Lung (tissue), 11 donors: ENCODE measurements at regions not wholly inside any gene's neighbourhood (a gene's known extent, or its start where the extent isn't known, plus 50 kb on each side); places are given as distances from the start of the nearest gene placed in this dataset.
A peak's percentile ranks its signal among the peaks of the same experiment; 100 is the strongest.

Source experiments
- ATAC-seq: fragments of 200-7000 bp; cut with Tn5 transposase; one replicate; pipeline ENCODE4 v1.9.1; 2020; ENCODE audit warnings: moderate number of reproducible peaks; ENCODE audit not compliant: insufficient read depth, low FRiP score
- DNase-seq, 3 donors: peaks; one replicate each; pipeline ENCODE4 v3.0.0-alpha.2; 2013 to 2017
- H3K27ac ChIP-seq, 2 donors: one replicate each; pipeline ENCODE4 v1.5.1; 2013; ENCODE audit warnings: mild to moderate bottlenecking in 2 of 2, moderate library complexity in 2 of 2, control low read depth in 1 of 2, inconsistent platforms in 1 of 2, low read depth in 1 of 2, low read length in 1 of 2
- H3K27me3 ChIP-seq, 3 donors: one replicate each; pipeline ENCODE4 v1.5.1; 2013; ENCODE audit warnings: low read length in 2 of 3; ENCODE audit not compliant: control insufficient read depth in 3 of 3, insufficient read depth in 3 of 3
- H3K36me3 ChIP-seq, 4 donors: one replicate each; pipeline ENCODE4 v1.5.1; 2013; ENCODE audit warnings: low read length in 4 of 4, mild to moderate bottlenecking in 1 of 4, moderate library complexity in 1 of 4; ENCODE audit not compliant: control insufficient read depth in 4 of 4, insufficient read depth in 4 of 4
- H3K4me1 ChIP-seq, 5 donors: one replicate each; pipeline ENCODE4 v1.5.1; 2013; ENCODE audit warnings: low read length in 5 of 5, mild to moderate bottlenecking in 2 of 5, moderate library complexity in 1 of 5; ENCODE audit not compliant: control insufficient read depth in 5 of 5, insufficient read depth in 5 of 5
- H3K4me3 ChIP-seq: one replicate; pipeline ENCODE4 v1.5.1; 2013; ENCODE audit warnings: mild to moderate bottlenecking, control low read depth, moderate library complexity
- H3K9ac ChIP-seq, 2 donors: one replicate each; pipeline ENCODE4 v1.5.1; 2013; ENCODE audit warnings: low read length in 2 of 2, control low read depth in 1 of 2; ENCODE audit not compliant: insufficient read depth in 1 of 2
- H3K9me3 ChIP-seq, 4 donors: one replicate each; pipeline ENCODE4 v1.5.1; 2013; ENCODE audit warnings: low read length in 3 of 4, mild to moderate bottlenecking in 1 of 4, moderate library complexity in 1 of 4; ENCODE audit not compliant: control insufficient read depth in 4 of 4, insufficient read depth in 3 of 4
- WGBS, 2 donors: extraction: QIAGEN DNeasy Blood & Tissue Kit; methylation state at CpG; one replicate each; pipeline ENCODE4 v1.1.7; 2013; 5-methylcytosine and 5-hydroxymethylcytosine counted together
- TF ChIP-seq, protein P1 (sequence below): IDR thresholded peaks from 2 replicates; pipeline ENCODE4 v1.5.1; 2012; ENCODE audit warnings: mild to moderate bottlenecking; ENCODE audit errors: control extremely low read depth, extremely low read depth
- donor health status: control.
- donor health status: control.
- donor health status: Bipolar disorder and iron deficiency.
- donor health status: healthy.
- donor health status: DM: yes; HTN: yes; CAD: no.

DNA sequence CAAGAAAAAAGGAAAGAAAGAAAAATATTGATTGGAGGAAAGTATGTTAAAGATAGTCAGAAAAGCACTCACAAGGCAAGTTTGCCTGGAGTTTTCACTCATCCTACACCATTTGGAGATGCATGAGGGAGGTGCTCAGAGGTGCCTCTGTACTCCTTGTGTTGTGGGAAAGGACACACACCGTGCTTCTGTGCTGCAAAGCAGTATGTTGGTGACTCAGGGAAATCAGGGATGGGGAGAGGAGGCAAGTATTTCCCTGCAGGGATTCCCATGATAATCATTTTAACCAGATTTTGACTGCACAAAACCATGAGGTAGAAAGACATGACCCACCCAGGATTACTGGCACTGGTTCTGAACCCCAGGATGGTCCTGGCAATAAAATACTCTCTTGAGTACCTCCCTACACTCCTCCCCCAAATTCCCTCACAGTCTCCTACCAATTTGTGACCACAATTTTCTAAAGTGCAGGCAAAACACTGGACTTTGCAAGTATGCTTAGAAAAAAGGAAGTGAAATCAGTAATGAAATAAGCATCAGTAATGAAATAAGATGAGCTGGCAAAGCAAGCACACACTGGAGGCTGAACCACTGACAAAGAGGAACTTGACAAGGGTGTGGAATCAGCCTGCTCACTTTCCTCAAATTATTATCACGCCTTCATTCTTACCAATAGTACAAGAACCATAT is 155.5 kb upstream of the ACVR2A start:
- no peak for DNase-seq
- no peaks in the 10 kb centered on the region for H3K4me1 ChIP-seq
- no peak overlapping the region for H3K9ac ChIP-seq
- peak; percentile 79 for ATAC-seq
- H3K9me3 ChIP-seq, result peaks cover 0 to 7% (median 0%) of the 10 kb centered on the region in 4 donors
- no peak overlapping the region for H3K4me3 ChIP-seq
- H3K27ac ChIP-seq, result no peak overlapping the region
- no peaks in the 10 kb centered on the region for H3K36me3 ChIP-seq
- H3K27me3 ChIP-seq, result peaks cover 0 to 3% (median 0%) of the 10 kb centered on the region in 3 donors
- TF ChIP-seq, protein P1, sequence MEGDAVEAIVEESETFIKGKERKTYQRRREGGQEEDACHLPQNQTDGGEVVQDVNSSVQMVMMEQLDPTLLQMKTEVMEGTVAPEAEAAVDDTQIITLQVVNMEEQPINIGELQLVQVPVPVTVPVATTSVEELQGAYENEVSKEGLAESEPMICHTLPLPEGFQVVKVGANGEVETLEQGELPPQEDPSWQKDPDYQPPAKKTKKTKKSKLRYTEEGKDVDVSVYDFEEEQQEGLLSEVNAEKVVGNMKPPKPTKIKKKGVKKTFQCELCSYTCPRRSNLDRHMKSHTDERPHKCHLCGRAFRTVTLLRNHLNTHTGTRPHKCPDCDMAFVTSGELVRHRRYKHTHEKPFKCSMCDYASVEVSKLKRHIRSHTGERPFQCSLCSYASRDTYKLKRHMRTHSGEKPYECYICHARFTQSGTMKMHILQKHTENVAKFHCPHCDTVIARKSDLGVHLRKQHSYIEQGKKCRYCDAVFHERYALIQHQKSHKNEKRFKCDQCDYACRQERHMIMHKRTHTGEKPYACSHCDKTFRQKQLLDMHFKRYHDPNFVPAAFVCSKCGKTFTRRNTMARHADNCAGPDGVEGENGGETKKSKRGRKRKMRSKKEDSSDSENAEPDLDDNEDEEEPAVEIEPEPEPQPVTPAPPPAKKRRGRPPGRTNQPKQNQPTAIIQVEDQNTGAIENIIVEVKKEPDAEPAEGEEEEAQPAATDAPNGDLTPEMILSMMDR, result no peak
- WGBS, 2 donors, result 39 to 55% methylated on average over 2 of the region's 2 CpGs

DNA sequence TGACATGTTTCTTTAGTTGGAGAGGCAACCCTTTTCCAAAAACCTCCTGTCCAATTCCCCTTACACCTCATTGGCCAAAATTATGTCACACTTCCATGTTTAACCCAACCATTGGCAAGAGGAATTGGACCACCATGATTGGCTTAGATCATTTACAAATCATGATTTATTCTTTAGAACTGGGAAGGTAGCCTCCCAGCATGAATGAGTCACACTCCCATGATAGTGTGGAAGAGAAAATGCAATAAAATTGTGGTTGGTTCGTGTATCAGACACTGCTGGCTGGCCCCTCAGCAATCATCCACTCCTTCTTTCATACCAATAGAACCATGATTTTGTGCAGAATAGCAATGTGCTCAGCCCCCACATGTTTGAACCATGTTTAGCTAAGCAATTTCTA is 156.6 kb upstream of the ACVR2A start:
- ATAC-seq (no peak), DNase-seq (no peak)
- H3K4me1 ChIP-seq, result no peaks in the 10 kb centered on the region
- H3K27me3 ChIP-seq, result peaks cover 0 to 3% (median 0%) of the 10 kb centered on the region in 3 donors
- WGBS, 2 donors, result 63 to 83% methylated on average over 1 of the region's 1 CpG
- H3K4me3 ChIP-seq, result no peak overlapping the region
- H3K9me3 ChIP-seq, result peaks cover 0 to 7% (median 0%) of the 10 kb centered on the region in 4 donors
- H3K36me3 ChIP-seq, result no peaks in the 10 kb centered on the region
- no peak overlapping the region for H3K9ac ChIP-seq
- TF ChIP-seq, protein P1, result no peak
- no peak overlapping the region for H3K27ac ChIP-seq

DNA sequence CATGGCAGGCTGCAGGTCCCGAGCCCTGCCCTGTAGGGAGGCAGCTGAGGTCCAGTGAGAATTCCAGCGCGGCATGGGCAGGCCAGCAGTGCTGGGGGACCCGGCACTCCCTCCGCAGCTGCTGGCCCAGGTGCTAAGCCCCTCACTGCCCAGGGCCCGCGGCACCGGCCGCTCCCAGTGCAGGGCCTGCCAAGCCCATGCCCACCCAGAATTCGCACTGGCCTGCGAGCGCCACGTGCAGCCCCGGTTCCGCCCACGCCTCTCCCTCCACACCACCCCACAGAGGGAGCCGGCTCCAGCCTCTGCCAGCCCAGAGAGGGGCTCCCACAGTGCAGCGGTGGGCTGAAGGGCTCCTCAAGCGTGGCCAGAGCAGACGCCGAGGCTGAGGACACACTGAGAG is 158.5 kb upstream of the ACVR2A start:
- no peaks in the 10 kb centered on the region for H3K36me3 ChIP-seq
- no peak for ATAC-seq

More for the DNA sequence above, 158.5 kb upstream of the ACVR2A start:
- H3K4me3 ChIP-seq, result no peak overlapping the region
- H3K27ac ChIP-seq, result no peak overlapping the region
- no peaks in the 10 kb centered on the region for H3K4me1 ChIP-seq
- no peak for DNase-seq
- peaks cover 0 to 3% (median 0%) of the 10 kb centered on the region in 3 donors for H3K27me3 ChIP-seq
- peaks cover 0 to 7% (median 0%) of the 10 kb centered on the region in 4 donors for H3K9me3 ChIP-seq
- TF ChIP-seq, protein P1, result no peak
- H3K9ac ChIP-seq, result no peak overlapping the region
- 87 to 91% methylated on average over 20 to 21 of the region's 21 CpGs for WGBS, 2 donors
